ENCODE measurements at regions not wholly inside any gene's neighbourhood (a gene's known extent, or its start where the extent isn't known, plus 50 kb on each side); places are given as distances from the start of the nearest gene placed in this dataset.

GRCh38 chr4:180550106-180550505 is 1693.1 kb upstream of the TENM3 start:
- ATAC-seq (ENCODE audit: poor library complexity): no peak
- intact Hi-C loops (cut with DNase I): no loop called here
- DNase-seq: no peak

- intact Hi-C loops (cut with DNase I): no loop called here
- no peak for DNase-seq
- no peak for ATAC-seq (ENCODE audit: poor library complexity)
These were observed 1685.9 kb upstream of the TENM3 start for GRCh38 chr4:180557348-180557747.

DNA sequence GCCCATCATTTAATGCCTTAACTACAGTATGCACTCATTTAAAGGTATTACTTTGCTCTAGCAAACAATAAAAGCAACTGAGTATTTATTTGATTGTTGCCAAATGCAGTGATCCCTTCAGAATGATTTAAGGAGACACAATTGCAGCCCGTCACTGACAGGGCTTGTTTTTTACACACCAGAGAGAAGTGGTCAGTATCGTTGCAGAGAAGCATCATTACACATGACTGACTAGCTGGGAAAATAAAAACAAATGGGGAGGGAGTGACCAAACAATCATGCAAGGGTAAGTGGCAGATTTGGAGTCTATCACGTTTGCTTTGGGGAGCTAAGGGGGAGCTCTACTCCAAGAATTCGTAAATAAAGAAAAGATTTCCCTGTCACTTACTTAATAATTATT is 1685.3 kb upstream of the TENM3 start:
- DNase-seq (no peak), ATAC-seq (ENCODE audit: poor library complexity) (no peak)
- intact Hi-C loops (cut with DNase I): no loop called here

- intact Hi-C loops (cut with DNase I): no loop called here
- ATAC-seq (ENCODE audit: poor library complexity) (no peak), DNase-seq (no peak)
These were observed 1684.8 kb upstream of the TENM3 start for GRCh38 chr4:180558427-180558826.

GRCh38 chr4:180560896-180561295 is 1682.3 kb upstream of the TENM3 start:
- intact Hi-C loops (cut with DNase I): no loop called here
- ATAC-seq (ENCODE audit: poor library complexity) (no peak), DNase-seq (no peak)

GRCh38 chr4:180564026-180564425 is 1679.2 kb upstream of the TENM3 start:
- ATAC-seq (ENCODE audit: poor library complexity): no peak
- no peak for DNase-seq
- intact Hi-C loops (cut with DNase I): no loop called here

DNA sequence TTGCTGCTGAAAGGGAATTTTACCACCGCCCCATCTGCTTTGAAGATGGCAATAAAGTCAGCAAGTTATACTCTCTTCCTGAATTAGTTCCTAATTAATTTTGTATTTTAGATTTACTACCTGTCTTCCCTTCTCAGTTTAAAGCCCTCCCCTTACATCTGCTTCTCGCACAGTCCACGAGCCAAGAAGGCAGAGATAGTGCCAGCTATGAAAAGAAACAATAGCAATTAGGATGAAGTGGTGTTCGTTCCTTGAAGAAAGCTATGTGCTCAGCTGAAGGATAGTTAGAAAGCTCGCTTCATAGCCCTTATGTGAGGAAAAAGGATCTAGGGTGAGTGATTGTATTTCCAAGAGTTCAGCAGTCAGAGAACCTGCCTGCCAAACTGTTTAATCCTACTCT is 1678.8 kb upstream of the TENM3 start:
- intact Hi-C loops (cut with DNase I): no loop called here
- ATAC-seq (ENCODE audit: poor library complexity) (no peak), DNase-seq (no peak)

- DNase-seq (no peak), ATAC-seq (ENCODE audit: poor library complexity) (no peak)
- intact Hi-C loops (cut with DNase I): no loop called here
These were observed 1677.3 kb upstream of the TENM3 start for GRCh38 chr4:180565856-180566431.

DNA sequence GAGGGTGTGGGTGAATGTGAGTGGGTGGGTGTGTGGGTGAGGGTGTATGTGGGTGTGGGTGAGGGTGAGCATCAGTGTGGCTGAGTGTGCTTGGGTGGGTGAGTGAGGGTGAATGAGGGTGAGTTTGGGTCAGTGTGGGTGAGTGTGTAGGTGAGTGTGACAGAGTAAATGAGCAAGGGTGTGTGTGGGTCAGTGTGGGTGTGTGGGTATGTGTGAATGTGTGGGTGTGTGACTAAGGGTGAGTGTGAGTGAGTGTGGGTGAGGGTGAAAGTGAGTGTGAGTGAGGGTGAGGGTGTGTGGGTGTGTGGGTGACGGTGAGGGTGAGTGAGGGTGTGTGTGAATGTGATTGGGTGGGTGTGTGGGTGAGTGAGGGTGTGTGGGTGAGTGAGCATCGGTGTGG is 1676.7 kb upstream of the TENM3 start:
- DNase-seq (no peak), ATAC-seq (ENCODE audit: poor library complexity) (no peak)
- intact Hi-C loops (cut with DNase I): no loop called here

DNA sequence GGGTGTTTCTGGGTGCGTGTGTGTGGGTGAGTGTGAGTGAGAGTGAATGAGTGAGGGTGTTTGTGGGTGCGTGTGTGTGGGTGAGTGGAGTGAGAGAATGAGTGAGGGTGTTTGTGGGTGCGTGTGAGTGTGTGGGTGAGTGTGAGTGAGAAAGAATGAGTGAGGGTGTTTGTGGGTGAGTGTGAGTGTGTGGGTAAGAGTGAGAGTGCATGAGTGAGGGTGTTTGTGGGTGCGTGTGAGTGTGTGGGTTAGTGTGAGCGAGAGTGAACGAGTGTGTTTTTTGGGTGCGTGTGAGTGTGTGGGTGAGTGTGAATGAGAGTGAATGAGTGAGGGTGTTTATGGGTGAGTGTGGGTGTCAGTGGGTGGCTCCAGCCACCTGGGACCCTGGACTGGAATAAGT is 1676.1 kb upstream of the TENM3 start:
- no peak for ATAC-seq (ENCODE audit: poor library complexity)
- DNase-seq: no peak
- intact Hi-C loops (cut with DNase I): no loop called here

- intact Hi-C loops (cut with DNase I): no loop called here
- no peak for DNase-seq
- ATAC-seq (ENCODE audit: poor library complexity): no peak
These were observed 1671.6 kb upstream of the TENM3 start for GRCh38 chr4:180571516-180572055.

DNA sequence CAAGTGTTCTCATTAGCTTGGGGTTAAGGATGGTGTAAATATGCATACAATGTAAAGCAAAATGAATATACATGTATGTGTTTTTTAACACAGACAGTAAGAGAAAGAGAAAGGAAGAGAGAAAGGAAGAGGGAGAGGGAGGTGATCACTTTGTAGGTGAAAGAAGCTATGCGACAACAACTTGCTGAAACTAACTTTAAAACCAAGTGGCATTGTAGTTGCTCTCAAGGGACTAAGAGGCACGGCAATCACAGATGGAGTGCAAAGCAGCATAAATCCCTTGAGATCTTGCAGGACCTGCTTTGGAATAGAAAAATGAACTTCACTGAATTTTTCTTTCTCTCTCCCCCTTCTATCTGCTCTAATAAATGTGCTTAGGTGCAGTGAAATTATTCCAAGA is 1665.0 kb upstream of the TENM3 start:
- DNase-seq (no peak), ATAC-seq (ENCODE audit: poor library complexity) (no peak)
- intact Hi-C loops (cut with DNase I): no loop called here

- intact Hi-C loops (cut with DNase I): no loop called here
- ATAC-seq (ENCODE audit: poor library complexity) (no peak), DNase-seq (no peak)
These were observed 1662.1 kb upstream of the TENM3 start for GRCh38 chr4:180581061-180581460.

DNA sequence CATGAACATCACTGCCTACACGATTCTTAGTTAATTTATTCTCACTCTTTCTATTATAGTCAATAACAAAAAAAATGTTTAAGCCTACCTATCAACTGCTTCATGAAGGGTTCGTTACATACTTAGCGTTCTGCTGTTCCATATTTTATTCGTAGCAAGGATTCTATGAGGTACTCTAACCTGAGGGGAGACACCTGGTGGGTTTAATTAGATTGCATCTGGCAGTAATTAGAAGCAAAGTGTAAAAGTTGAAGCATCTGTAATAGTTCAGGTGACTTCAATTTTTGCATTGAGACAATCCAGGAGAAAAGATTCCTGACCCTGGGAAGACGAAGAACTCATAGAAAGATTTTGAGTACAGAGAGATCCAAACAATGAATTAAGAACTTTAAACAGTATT is 1655.8 kb upstream of the TENM3 start:
- intact Hi-C loops (cut with DNase I): no loop called here
- ATAC-seq (ENCODE audit: poor library complexity) (no peak), DNase-seq (no peak)

GRCh38 chr4:180589575-180589974 is 1653.6 kb upstream of the TENM3 start:
- ATAC-seq (ENCODE audit: poor library complexity): no peak

DNA sequence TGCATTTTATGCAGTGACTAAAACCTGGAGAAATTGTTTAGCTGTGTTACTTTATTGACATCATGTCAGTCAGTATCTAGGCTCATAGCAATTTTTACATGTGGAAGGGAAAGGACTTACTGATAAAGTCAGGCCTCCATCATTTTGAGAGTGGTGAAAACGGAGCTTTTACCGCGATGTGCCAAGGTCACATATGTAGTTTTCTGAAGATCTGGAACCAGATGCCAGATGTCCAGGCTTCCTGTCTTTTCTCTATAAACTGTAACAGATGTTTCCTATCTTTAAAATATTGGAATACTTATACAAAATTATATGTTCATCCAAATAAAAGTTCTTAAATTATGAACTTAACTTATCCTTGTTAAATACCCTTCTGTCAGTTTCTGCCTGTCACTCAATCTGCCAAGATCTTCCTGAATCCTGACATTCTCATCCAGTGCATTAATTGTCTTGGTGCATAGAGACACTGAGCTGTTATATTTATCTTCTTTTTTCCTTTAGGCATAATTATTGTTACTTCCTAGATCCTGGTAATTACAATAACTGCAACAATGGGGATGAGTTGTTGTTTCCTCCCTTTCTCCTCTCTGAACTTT is 1646.2 kb upstream of the TENM3 start:
- DNase-seq (no peak), ATAC-seq (ENCODE audit: poor library complexity) (no peak)
- intact Hi-C loops (cut with DNase I): no loop called here

More at GRCh38 chr4:180589575-180589974, 1653.6 kb upstream of the TENM3 start:
- intact Hi-C loops (cut with DNase I): no loop called here
- DNase-seq: no peak

DNA sequence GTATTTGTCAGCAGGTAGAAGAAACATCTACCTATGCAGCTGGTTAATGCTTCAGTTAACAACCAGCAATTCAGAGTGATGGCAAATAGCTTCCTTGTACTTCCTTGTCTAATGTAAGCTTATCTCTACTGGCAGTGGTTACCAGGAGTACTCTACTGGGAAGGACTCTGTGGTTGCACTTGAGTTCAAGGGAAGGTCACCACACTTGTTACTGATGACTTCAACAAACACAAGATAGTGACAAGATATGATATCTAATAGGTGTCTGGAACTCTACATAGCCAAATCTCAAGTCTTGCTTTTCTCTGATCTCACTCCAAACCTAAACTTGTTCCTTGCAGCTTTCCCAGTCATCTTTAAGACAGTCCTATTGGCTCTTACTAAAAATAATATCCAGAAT is 1644.9 kb upstream of the TENM3 start:
- no peak for ATAC-seq (ENCODE audit: poor library complexity)
- intact Hi-C loops (cut with DNase I): no loop called here

DNA sequence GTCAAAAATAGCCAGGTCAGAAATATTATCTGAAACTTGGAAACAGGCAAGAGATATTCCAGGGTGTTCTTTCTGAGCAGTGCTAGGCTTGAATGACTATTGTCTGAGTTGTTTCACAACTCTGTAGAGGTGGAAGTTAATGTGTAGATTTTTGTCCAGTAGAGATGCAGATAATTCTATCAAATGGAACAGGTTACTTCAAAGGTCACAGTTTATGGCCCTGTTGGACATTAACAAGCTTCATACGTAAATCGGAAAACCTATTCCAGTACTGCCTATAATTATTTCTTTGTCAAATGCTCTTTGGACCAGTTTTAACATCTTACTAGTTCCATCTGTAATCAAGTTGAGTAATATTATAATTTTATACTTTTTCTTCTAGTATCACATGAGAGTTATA is 1639.4 kb upstream of the TENM3 start:
- no peak for ATAC-seq (ENCODE audit: poor library complexity)
- no peak for DNase-seq
- intact Hi-C loops (cut with DNase I): no loop called here

More for the DNA sequence above, 1644.9 kb upstream of the TENM3 start:
- DNase-seq: no peak

DNA sequence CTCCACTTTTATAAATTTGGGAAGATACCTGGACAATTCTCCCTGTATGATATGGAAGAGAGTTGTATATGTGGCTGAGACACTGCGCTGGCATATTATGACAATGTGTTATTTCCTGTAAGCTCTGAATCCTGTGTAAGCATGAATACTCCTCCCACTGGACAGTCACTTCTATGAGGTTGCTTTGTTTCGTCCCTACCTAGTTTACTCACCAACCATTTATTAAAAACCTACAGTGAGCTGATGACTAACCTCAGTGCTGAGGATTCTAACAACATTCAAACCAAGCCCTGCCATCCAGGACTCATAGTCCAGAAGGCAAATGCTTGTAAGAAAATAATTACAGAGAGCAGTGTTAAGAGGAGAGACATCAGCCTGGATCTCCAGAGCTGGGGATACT is 1632.9 kb upstream of the TENM3 start:
- no peak for DNase-seq
- ATAC-seq (ENCODE audit: poor library complexity): no peak
- intact Hi-C loops (cut with DNase I): no loop called here

- intact Hi-C loops (cut with DNase I): no loop called here
- no peak for ATAC-seq (ENCODE audit: poor library complexity)
- DNase-seq: no peak
These were observed 1627.5 kb upstream of the TENM3 start for GRCh38 chr4:180615746-180616145.

DNA sequence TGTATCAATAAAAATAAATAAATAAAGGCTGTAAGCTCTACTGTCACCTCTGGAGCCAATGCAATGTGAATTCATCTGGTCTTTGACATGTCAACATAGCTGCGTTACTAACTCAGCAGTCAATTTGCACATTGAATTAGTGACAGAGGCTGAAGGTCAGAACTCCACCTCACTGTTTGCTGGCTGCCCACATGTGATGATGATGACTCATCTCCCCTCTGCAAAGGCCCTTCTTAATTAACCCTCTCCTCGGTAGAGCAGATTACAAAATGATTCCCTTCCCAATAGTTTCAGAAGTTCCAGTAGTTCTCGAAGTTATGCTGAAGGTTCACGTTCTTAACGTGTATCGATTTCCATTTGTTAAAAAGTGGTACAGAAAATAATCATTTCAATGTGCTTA is 1626.0 kb upstream of the TENM3 start:
- DNase-seq: no peak
- no peak for ATAC-seq (ENCODE audit: poor library complexity)
- intact Hi-C loops (cut with DNase I): no loop called here

All from Right ventricle myocardium superior (tissue), 1 donor.